Endothelial cell of umbilical vein (primary cell): ENCODE measurements at regions not wholly inside any gene's neighbourhood (a gene's known extent, or its start where the extent isn't known, plus 50 kb on each side); places are given as distances from the start of the nearest gene placed in this dataset.

Experiments
- BruUV-seq: library from RNA; stranded (reverse); fragments of 400-500 nt; replicated peaks from 2 replicates; lab custom pipeline; 2021; lab: Mats Ljungman, UMichigan
- CTCF ChIA-PET: fragments of 300-600, 350-600 bp; sonication (Branson Sonifier 250); formaldehyde crosslinking; loops from one replicate; lab custom pipeline; 2021; ENCODE audit warnings: antibody characterized with exemption, inconsistent platforms; lab: Charles Lee
- POLR2A ChIA-PET: fragments of 300-600, 350-600 bp; sonication (Branson Sonifier 250); formaldehyde crosslinking; loops from one replicate; lab custom pipeline; 2021; ENCODE audit warnings: antibody characterized with exemption, inconsistent platforms; lab: Charles Lee
- DNase-seq: peaks from one replicate; pipeline ENCODE4 v3.0.0-alpha.2; 2011; ENCODE audit warnings: low read depth, low spot score
- FAIRE-seq: peaks from 2 replicates; lab custom pipeline; 2011; peaks lifted over from hg19 to GRCh38; lab: Jason Lieb, UNC
- H2AFZ ChIP-seq: 2 replicates; pipeline ENCODE4 v1.6.0; 2012; ENCODE audit warnings: low read depth, low read length, control low read depth, inconsistent platforms
- H3K27ac ChIP-seq: 2 replicates; pipeline ENCODE4 v1.5.1; 2011; ENCODE audit warnings: low read depth, mild to moderate bottlenecking, control low read depth, low read length, moderate library complexity; ENCODE audit not compliant: insufficient read depth
- H3K27me3 ChIP-seq, 2 experiments: 2 replicates each; pipeline versions ENCODE4 v1.6.0 to v1.6.1; 2011; ENCODE audit warnings: low read length in 2 of 2, mixed read lengths in 1 of 2; ENCODE audit not compliant: control insufficient read depth in 2 of 2, insufficient read depth in 2 of 2
- H3K36me3 ChIP-seq, 2 experiments: 2 replicates in 1 of 2; 3 replicates in 1 of 2; pipeline ENCODE4 v1.5.1; 2011; ENCODE audit warnings: low read length in 2 of 2, mild to moderate bottlenecking in 1 of 2, moderate library complexity in 1 of 2; ENCODE audit not compliant: control insufficient read depth in 2 of 2, insufficient read depth in 2 of 2; ENCODE audit errors: extremely low read depth in 1 of 2
- H3K4me1 ChIP-seq: 3 replicates; pipeline ENCODE4 v1.5.1; 2011; ENCODE audit warnings: mild to moderate bottlenecking, low read length; ENCODE audit not compliant: control insufficient read depth, insufficient read depth; ENCODE audit errors: extremely low read depth
- H3K4me2 ChIP-seq: 2 replicates; pipeline ENCODE4 v1.6.1; 2011; ENCODE audit warnings: low read length, control low read depth, mixed read lengths; ENCODE audit not compliant: insufficient read depth
- H3K4me3 ChIP-seq, 3 experiments: fragments of 200-600 bp in 1 of 3; sonication (generic), shearing (Covaris generic) in 1 of 3; replicated peaks in 1 of 3; 2 replicates each; pipeline ENCODE4 v1.5.1; 2011 to 2016; ENCODE audit warnings: control low read depth in 3 of 3, low read length in 3 of 3, mild to moderate bottlenecking in 2 of 3, inconsistent platforms in 1 of 3, low read depth in 1 of 3, moderate library complexity in 1 of 3; ENCODE audit not compliant: insufficient read depth in 1 of 3
- H3K79me2 ChIP-seq: 2 replicates; pipeline ENCODE4 v1.6.0; 2012; ENCODE audit warnings: low read length, inconsistent platforms; ENCODE audit not compliant: control insufficient read depth, insufficient read depth
- H3K9ac ChIP-seq: replicated peaks from 2 replicates; pipeline ENCODE3; 2011; ENCODE audit warnings: low read length, control low read depth; ENCODE audit not compliant: insufficient read depth; ENCODE audit errors: extremely low read depth
- H3K9me1 ChIP-seq: replicated peaks from 3 replicates; pipeline ENCODE4 v1.6.0; 2011; ENCODE audit warnings: mild to moderate bottlenecking, low read length; ENCODE audit not compliant: control insufficient read depth, insufficient read depth; ENCODE audit errors: extremely low read depth
- H3K9me3 ChIP-seq: replicated peaks from 2 replicates; pipeline ENCODE4 v1.5.1; 2012; ENCODE audit warnings: low read length, inconsistent platforms; ENCODE audit not compliant: control insufficient read depth, insufficient read depth
- H4K20me1 ChIP-seq: replicated peaks from 2 replicates; pipeline ENCODE3; 2011; ENCODE audit warnings: mild to moderate bottlenecking, low read length; ENCODE audit not compliant: control insufficient read depth, insufficient read depth; ENCODE audit errors: extremely low read depth
- EZH2 ChIP-seq: IDR thresholded peaks from 2 replicates; pipeline ENCODE4 v1.6.1; 2012; ENCODE audit warnings: borderline replicate concordance, low read depth, mild to moderate bottlenecking, moderate library complexity, low read length, inconsistent platforms; ENCODE audit not compliant: severe bottlenecking
- FOS ChIP-seq: IDR thresholded peaks from 2 replicates; pipeline ENCODE4 v1.6.1; 2011; ENCODE audit warnings: mild to moderate bottlenecking, low read length, moderate library complexity, borderline replicate concordance; ENCODE audit not compliant: insufficient read depth
- GATA2 ChIP-seq: IDR thresholded peaks from 2 replicates; pipeline ENCODE4 v1.7.0; 2011; ENCODE audit warnings: low read depth, mild to moderate bottlenecking, moderate library complexity, mixed read lengths, low read length; ENCODE audit not compliant: insufficient read length, insufficient read depth
- JUN ChIP-seq: IDR thresholded peaks from 2 replicates; pipeline ENCODE4 v1.6.1; 2011; ENCODE audit warnings: borderline replicate concordance, low read depth; ENCODE audit not compliant: insufficient read length, insufficient read depth
- MYC ChIP-seq: IDR thresholded peaks from one replicate; pipeline ENCODE4 v1.6.1; 2011; ENCODE audit warnings: mild to moderate bottlenecking, low read depth, low read length
- POLR2A ChIP-seq: IDR thresholded peaks from 2 replicates; pipeline ENCODE4 v1.6.1; 2012; ENCODE audit warnings: low read depth, mild to moderate bottlenecking, control low read depth, low read length
- POLR2AphosphoS5 ChIP-seq: IDR thresholded peaks from 2 replicates; pipeline ENCODE4 v1.6.1; 2012; ENCODE audit warnings: low read depth, mild to moderate bottlenecking, control low read depth, low read length, moderate library complexity; ENCODE audit not compliant: insufficient read depth
- dilution Hi-C: fragments of 300-500 bp; cut with MboI; formaldehyde crosslinking; loops from one replicate; pipeline ENCODE4 v1.15.0; 2019; ENCODE audit warnings: low sequenced_read_pairs; ENCODE audit not compliant: extremely low pct_ligation_motif_present
- intact Hi-C: fragments of 100-400 bp; cut with micrococcal nuclease; formaldehyde crosslinking; loops from one replicate; pipeline ENCODE4 v1.10.0; 2022
- TF ChIP-seq, protein P1 (sequence below), 2 donors: IDR thresholded peaks; 1 replicate in 1 of 2; 2 replicates in 1 of 2; pipeline ENCODE4 v1.5.1; 2011; ENCODE audit warnings: low read length in 2 of 2, mild to moderate bottlenecking in 2 of 2, moderate library complexity in 2 of 2, control low read depth in 1 of 2, inconsistent platforms in 1 of 2, low read depth in 1 of 2; ENCODE audit not compliant: insufficient read depth in 1 of 2; ENCODE audit errors: extremely low read depth in 1 of 2
- TF ChIP-seq, protein P2 (sequence below): IDR thresholded peaks from 2 replicates; pipeline ENCODE4 v1.6.1; 2011; ENCODE audit not compliant: insufficient read depth, insufficient read length

DNA sequence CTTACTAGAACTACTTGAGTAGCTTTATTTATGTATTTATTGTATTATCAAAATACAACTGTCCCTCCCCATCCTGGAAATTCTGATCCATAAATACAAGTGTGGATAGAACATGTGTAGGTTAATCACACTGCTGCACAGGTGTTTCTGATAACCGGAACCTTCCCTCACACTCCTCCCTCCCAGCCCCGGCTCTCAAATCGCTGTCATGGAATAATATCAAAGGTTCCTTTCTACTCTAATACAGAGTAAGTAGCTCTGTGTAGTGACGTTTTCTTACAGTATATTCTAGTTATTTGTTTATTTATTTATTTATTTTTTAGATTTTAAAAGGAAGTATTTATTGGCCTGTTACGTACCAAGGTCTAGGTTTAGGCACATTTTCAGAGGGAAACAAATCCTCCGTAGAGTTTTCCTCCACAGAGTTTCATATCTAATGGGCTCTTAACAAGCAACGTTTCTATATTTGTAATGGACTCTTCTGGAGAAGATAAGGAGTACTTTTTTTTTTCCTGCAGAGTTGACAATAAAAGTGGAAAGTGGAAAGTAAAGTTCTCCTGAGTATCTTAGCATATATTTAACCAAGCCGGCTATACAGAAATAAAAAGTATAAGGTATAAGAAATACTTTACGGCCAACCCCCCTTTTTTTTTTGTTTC lies 129.0 kb upstream of the CARD18 start:
- no peak overlapping the region for H3K4me3 ChIP-seq
- DNase-seq = no peak
- H2AFZ ChIP-seq = no peak overlapping the region
- H3K79me2 ChIP-seq = no peaks in the 10 kb centered on the region
- H3K9me1 ChIP-seq = no peaks in the 10 kb centered on the region
- no TSS peak for BruUV-seq
- no peak overlapping the region for H3K4me2 ChIP-seq
- no peak for FAIRE-seq
- intact Hi-C loops (no loop called here), dilution Hi-C loops (no loop called here)
- ChIA-PET POLR2A (no interaction called here), CTCF (no interaction called here)
- H3K4me1 ChIP-seq = no peaks in the 10 kb centered on the region
- no peak overlapping the region for H3K9ac ChIP-seq
- no peak overlapping the region for H3K27ac ChIP-seq
- H4K20me1 ChIP-seq = no peaks in the 10 kb centered on the region
- H3K27me3 ChIP-seq = no peaks in the 10 kb centered on the region
- no peaks in the 10 kb centered on the region for H3K9me3 ChIP-seq
- TF ChIP-seq MYC (no peak), EZH2 (no peak)
- TF ChIP-seq, protein P1, sequence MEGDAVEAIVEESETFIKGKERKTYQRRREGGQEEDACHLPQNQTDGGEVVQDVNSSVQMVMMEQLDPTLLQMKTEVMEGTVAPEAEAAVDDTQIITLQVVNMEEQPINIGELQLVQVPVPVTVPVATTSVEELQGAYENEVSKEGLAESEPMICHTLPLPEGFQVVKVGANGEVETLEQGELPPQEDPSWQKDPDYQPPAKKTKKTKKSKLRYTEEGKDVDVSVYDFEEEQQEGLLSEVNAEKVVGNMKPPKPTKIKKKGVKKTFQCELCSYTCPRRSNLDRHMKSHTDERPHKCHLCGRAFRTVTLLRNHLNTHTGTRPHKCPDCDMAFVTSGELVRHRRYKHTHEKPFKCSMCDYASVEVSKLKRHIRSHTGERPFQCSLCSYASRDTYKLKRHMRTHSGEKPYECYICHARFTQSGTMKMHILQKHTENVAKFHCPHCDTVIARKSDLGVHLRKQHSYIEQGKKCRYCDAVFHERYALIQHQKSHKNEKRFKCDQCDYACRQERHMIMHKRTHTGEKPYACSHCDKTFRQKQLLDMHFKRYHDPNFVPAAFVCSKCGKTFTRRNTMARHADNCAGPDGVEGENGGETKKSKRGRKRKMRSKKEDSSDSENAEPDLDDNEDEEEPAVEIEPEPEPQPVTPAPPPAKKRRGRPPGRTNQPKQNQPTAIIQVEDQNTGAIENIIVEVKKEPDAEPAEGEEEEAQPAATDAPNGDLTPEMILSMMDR (IDR thresholded peaks at IDR 0.05; ENCODE audit: extremely low read depth in 1 of 2, insufficient read depth in 1 of 2, low read depth in 1 of 2, low read length in 2 of 2) = no peak
- H3K36me3 ChIP-seq = no peaks in the 10 kb centered on the region

GRCh38 chr11:105265845-105266244 lies 126.3 kb upstream of the CARD18 start:
- DNase-seq (peak; percentile 31), FAIRE-seq (no peak)
- BruUV-seq = no TSS peak
- Histone ChIP-seq H3K79me2 (no peaks in the 10 kb centered on the region), H3K36me3 (no peaks in the 10 kb centered on the region), H3K9ac (no peak overlapping the region), H3K27ac (no peak overlapping the region), H3K9me3 (no peaks in the 10 kb centered on the region), H3K4me1 (no peaks in the 10 kb centered on the region), H3K4me3 (no peak overlapping the region), H2AFZ (no peak overlapping the region), H3K27me3 (no peaks in the 10 kb centered on the region), H3K9me1 (no peaks in the 10 kb centered on the region), H4K20me1 (no peaks in the 10 kb centered on the region), H3K4me2 (no peak overlapping the region)
- ChIA-PET POLR2A (no interaction called here), CTCF (interaction anchor here (0.8 kb wide), 2 partner anchors 10 to 597 kb away, joined by 3 to 5 read pairs; no protein-coding TSS in a partner anchor)
- intact Hi-C loops (no loop called here), dilution Hi-C loops (no loop called here)
- TF ChIP-seq MYC (no peak), JUN (no peak), FOS (no peak), POLR2A (no peak), POLR2AphosphoS5 (no peak), EZH2 (no peak), GATA2 (no peak)
- TF ChIP-seq, protein P1 (IDR thresholded peaks at IDR 0.05; ENCODE audit: extremely low read depth in 1 of 2, insufficient read depth in 1 of 2, low read depth in 1 of 2, low read length in 2 of 2) = no peak
- TF ChIP-seq, protein P2, sequence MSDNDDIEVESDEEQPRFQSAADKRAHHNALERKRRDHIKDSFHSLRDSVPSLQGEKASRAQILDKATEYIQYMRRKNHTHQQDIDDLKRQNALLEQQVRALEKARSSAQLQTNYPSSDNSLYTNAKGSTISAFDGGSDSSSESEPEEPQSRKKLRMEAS = no peak
